OCI-M1 (cell line): ENCODE measurements at regions not wholly inside any gene's neighbourhood (a gene's known extent, or its start where the extent isn't known, plus 50 kb on each side); places are given as distances from the start of the nearest gene placed in this dataset.

Experiments used
- DNase-seq: peaks from one replicate; lab custom pipeline; 2025; lab: John Stamatoyannopoulos, UW

GRCh38 chr1:30201015-30201414 is 522.4 kb downstream of the MATN1 start:
- DNase-seq = no peak

- no peak for DNase-seq
Observed at GRCh38 chr1:30200161-30200560, 523.2 kb downstream of the MATN1 start.

- DNase-seq = no peak
Observed at GRCh38 chr1:30199563-30199962, 523.8 kb downstream of the MATN1 start.

- no peak for DNase-seq
Observed at GRCh38 chr1:30198795-30199403, 524.5 kb downstream of the MATN1 start.

GRCh38 chr1:30198451-30198760 is 525.0 kb downstream of the MATN1 start:
- no peak for DNase-seq

GRCh38 chr1:30197639-30198450 is 525.5 kb downstream of the MATN1 start:
- DNase-seq = no peak

GRCh38 chr1:30196872-30197638 is 526.3 kb downstream of the MATN1 start:
- no peak for DNase-seq

GRCh38 chr1:30196457-30196856 is 526.9 kb downstream of the MATN1 start:
- DNase-seq = no peak

- DNase-seq = no peak
Observed at GRCh38 chr1:30195424-30196134, 527.8 kb downstream of the MATN1 start.

GRCh38 chr1:30194741-30195423 is 528.5 kb downstream of the MATN1 start:
- DNase-seq = no peak

- no peak for DNase-seq
Observed at GRCh38 chr1:30194046-30194619, 529.3 kb downstream of the MATN1 start.

- DNase-seq = no peak
Observed at GRCh38 chr1:30192969-30193630, 530.3 kb downstream of the MATN1 start.

GRCh38 chr1:30191154-30191702 is 532.2 kb downstream of the MATN1 start:
- DNase-seq = peak; percentile 92

GRCh38 chr1:30190511-30191153 is 532.8 kb downstream of the MATN1 start:
- DNase-seq = no peak

GRCh38 chr1:30189818-30190500 is 533.4 kb downstream of the MATN1 start:
- no peak for DNase-seq

GRCh38 chr1:30188999-30189398 is 534.4 kb downstream of the MATN1 start:
- DNase-seq = no peak

- DNase-seq = no peak
Observed at GRCh38 chr1:30188329-30188728, 535.1 kb downstream of the MATN1 start.

GRCh38 chr1:30187413-30188023 is 535.9 kb downstream of the MATN1 start:
- DNase-seq = no peak

GRCh38 chr1:30186586-30186985 is 536.8 kb downstream of the MATN1 start:
- no peak for DNase-seq
